ENCODE measurements at regions not wholly inside any gene's neighbourhood (a gene's known extent, or its start where the extent isn't known, plus 50 kb on each side); places are given as distances from the start of the nearest gene placed in this dataset.

DNA sequence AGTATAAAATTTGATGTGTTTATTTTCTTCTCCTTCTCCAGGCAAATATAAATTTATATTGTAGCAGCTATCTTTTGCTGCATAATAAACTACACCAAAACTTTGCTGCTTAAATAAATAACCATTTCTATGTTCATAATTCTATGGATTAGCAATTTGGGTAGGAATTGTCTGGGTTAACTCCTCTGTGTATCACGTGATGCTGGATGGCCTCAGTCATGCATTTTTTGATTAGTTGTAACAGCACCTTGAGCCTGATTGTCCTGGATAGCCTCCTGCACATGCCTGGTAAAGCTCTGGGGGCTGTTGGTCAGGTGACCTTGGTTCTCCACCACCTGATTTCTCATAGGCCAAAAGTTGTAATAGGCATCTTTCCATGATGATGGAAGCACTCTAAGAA is 572.9 kb downstream of the ETV1 start (continued):
- TF ChIP-seq MAX (IDR thresholded peaks at IDR 0.05) = no peak
- TF ChIP-seq, protein P1, sequence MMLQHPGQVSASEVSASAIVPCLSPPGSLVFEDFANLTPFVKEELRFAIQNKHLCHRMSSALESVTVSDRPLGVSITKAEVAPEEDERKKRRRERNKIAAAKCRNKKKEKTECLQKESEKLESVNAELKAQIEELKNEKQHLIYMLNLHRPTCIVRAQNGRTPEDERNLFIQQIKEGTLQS (IDR thresholded peaks at IDR 0.05) = no peak
- no peak for TF ChIP-seq FOXA1 (IDR thresholded peaks at IDR 0.05)
- TF ChIP-seq, protein P2, sequence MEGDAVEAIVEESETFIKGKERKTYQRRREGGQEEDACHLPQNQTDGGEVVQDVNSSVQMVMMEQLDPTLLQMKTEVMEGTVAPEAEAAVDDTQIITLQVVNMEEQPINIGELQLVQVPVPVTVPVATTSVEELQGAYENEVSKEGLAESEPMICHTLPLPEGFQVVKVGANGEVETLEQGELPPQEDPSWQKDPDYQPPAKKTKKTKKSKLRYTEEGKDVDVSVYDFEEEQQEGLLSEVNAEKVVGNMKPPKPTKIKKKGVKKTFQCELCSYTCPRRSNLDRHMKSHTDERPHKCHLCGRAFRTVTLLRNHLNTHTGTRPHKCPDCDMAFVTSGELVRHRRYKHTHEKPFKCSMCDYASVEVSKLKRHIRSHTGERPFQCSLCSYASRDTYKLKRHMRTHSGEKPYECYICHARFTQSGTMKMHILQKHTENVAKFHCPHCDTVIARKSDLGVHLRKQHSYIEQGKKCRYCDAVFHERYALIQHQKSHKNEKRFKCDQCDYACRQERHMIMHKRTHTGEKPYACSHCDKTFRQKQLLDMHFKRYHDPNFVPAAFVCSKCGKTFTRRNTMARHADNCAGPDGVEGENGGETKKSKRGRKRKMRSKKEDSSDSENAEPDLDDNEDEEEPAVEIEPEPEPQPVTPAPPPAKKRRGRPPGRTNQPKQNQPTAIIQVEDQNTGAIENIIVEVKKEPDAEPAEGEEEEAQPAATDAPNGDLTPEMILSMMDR (IDR thresholded peaks at IDR 0.05; ENCODE audit: low read depth, low read length, missing input control) = no peak
- no peak for TF ChIP-seq RXRA (IDR thresholded peaks at IDR 0.05)
- no peak for TF ChIP-seq TAF1 (conservative IDR thresholded peaks at IDR 0.05)
- no peak for TF ChIP-seq YY1 (IDR thresholded peaks at IDR 0.05)

DNA sequence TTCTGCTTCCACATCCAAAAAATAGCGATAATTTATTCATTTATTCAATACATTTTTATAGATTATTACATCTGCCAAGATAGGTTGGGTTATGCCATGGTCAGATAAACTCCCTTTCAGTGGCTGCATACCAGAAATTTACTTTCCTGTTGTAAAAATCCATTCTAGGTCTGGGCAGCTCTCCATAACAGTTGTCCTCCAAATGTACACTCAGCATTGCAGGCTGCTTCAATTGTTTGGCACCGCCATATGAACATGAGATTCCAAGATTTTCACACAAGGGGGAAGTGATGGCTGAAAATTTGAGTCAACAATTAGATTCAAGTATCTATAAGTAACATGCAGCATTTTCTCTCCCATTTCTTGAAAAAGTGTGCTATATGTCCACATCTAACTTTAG is 568.7 kb downstream of the ETV1 start:
- no peaks in the 10 kb centered on the region for H3K36me3 ChIP-seq (ENCODE audit: control insufficient read depth in 4 of 4, insufficient read depth in 3 of 4, low read depth in 1 of 4, low read length in 3 of 4)
- no peaks in the 10 kb centered on the region for H3K27me3 ChIP-seq (ENCODE audit: control insufficient read depth in 4 of 4, insufficient read depth in 4 of 4, low read length in 3 of 4)
- H3K4me1 ChIP-seq (ENCODE audit: control insufficient read depth in 4 of 4, insufficient read depth in 4 of 4, low read length in 3 of 4) = no peaks in the 10 kb centered on the region
- no peaks in the 10 kb centered on the region for H3K9me3 ChIP-seq (ENCODE audit: control insufficient read depth in 4 of 4, low read length in 3 of 4)
- 81% methylated on average over 2 of the region's 2 CpGs for WGBS
- H3K4me3 ChIP-seq (ENCODE audit: low read depth in 1 of 3, low read length in 3 of 3) = no peak overlapping the region
- DNase-seq (ENCODE audit: low spot score) = no peak
- no peak overlapping the region for H3K9ac ChIP-seq (ENCODE audit: low read depth in 1 of 2, low read length in 2 of 2)
- no peak overlapping the region for H3K27ac ChIP-seq (ENCODE audit: low read depth in 1 of 2, low read length in 2 of 2)
- TF ChIP-seq RAD21 (IDR thresholded peaks at IDR 0.05) (no peak), NR2F2 (IDR thresholded peaks at IDR 0.05) (no peak), JUND (IDR thresholded peaks at IDR 0.05) (no peak), YY1 (IDR thresholded peaks at IDR 0.05) (no peak), MAX (IDR thresholded peaks at IDR 0.05) (no peak), SP1 (IDR thresholded peaks at IDR 0.05) (no peak), HNF4G (IDR thresholded peaks at IDR 0.05) (no peak), EGR1 (IDR thresholded peaks at IDR 0.05; ENCODE audit: low read depth in 2 of 2) (no peak), GABPA (IDR thresholded peaks at IDR 0.05 in 1 of 2, conservative IDR thresholded peaks at IDR 0.05 in 1 of 2) (no peak), RXRA (IDR thresholded peaks at IDR 0.05) (no peak), FOXA1 (IDR thresholded peaks at IDR 0.05) (no peak)
- TF ChIP-seq, protein P2 (IDR thresholded peaks at IDR 0.05; ENCODE audit: low read depth, low read length, missing input control) = no peak
- TF ChIP-seq, protein P3, sequence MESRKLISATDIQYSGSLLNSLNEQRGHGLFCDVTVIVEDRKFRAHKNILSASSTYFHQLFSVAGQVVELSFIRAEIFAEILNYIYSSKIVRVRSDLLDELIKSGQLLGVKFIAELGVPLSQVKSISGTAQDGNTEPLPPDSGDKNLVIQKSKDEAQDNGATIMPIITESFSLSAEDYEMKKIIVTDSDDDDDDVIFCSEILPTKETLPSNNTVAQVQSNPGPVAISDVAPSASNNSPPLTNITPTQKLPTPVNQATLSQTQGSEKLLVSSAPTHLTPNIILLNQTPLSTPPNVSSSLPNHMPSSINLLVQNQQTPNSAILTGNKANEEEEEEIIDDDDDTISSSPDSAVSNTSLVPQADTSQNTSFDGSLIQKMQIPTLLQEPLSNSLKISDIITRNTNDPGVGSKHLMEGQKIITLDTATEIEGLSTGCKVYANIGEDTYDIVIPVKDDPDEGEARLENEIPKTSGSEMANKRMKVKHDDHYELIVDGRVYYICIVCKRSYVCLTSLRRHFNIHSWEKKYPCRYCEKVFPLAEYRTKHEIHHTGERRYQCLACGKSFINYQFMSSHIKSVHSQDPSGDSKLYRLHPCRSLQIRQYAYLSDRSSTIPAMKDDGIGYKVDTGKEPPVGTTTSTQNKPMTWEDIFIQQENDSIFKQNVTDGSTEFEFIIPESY (IDR thresholded peaks at IDR 0.05) = no peak

All from liver (tissue), 8 donors.